Activated T-helper 1 cell treated with anti-CD3 and anti-CD28 coated beads, Interleukin-2, amount 50 U/mL, for 16 hours (primary cell): ENCODE measurements at regions not wholly inside any gene's neighbourhood (a gene's known extent, or its start where the extent isn't known, plus 50 kb on each side); places are given as distances from the start of the nearest gene placed in this dataset.
"Not testable (repeated sequence)": the region's sequence is repeated elsewhere in the genome, so short reads cannot be mapped to it uniquely, and the experiment has no call there.

Source experiments
- DNase-seq, 2 donors: peaks; one replicate each; pipeline ENCODE4 v3.0.0-alpha.2; 2020; ENCODE audit warnings: low read depth in 1 of 2, low spot score in 1 of 2

DNA sequence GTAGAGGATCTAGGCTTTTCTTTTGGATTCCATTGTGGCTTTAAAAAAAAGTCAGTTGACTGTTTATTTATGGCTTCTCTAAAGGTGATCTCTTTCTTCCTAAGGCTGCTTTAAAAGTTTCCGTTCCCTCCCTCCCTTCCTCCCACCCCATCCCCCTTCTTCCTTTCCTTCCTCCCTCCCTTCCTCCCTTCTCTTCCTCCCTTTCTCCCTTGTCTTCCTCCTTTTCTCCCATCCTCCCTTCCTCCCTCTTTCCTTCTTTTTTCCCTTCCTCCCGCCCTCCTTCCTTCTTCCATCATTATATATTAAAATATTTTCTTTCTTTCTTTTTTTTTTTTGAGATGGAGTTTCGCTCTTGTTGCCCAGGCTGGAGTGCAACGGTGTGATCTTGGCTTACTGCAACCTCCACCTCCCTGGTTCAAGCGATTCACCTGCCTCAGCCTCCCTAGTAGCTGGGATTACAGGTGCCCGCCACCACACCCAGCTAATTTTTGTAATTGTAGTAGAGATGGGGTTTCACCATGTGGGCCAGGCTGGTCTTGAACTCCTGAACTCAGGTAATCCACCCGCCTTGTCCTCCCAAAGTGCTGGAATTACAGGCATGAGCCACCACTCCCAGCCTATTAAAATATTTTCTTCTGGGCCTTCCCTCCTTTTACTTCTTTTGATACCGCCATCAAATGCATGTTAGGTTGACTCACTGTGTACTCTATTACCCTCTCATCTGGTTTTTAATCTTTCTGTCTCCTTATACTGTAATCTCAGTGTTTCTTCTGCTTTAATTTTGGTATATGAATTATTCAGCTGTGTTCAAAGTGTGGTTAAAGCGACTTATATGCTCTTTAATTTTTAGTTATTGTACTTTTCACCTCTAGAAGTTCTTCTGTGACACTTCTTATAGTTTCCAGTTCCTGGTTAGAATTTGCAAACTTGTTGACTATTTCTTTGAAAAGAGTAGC lies 59.2 kb upstream of the ATP5PO start:
- DNase-seq = no peak

DNA sequence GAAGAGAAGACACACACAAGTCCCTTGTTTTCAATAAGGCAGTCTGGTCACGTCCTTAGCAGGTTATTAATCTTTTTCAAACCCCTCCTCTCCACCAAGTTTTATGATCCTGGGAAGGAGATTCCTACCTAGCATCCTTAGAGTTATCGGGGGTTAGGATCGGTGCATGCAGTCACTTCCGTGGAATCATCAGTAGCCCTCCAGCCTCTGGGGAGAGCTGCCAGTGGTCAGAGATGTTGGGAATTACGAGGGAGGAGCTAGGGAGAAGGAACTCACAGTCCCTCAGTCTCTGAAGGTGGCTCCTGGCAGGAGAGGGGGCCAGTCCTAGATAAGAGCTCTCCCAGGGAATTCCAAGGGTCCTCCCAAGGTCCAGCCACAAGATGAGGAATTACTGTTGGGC lies 57.7 kb upstream of the ATP5PO start:
- no peak for DNase-seq

DNA sequence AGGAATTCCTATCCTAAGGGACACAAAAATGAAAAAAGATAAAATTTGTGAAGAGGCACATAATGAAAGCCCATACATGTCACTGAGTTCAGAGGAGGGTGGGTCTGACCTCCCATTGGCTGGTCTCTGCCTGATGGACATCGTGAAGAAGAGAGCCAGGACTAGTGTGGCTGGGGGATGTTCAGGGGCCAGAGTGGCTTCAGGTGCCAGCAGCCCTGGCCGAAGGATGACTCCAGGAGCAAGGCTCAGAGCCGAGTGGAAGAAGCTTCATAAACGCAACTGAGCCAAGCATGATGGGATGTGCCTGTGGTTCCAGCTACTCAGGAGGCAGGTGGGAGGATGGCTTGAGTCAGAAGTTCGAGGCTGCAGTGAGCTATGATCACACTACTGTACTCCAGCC lies 56.9 kb upstream of the ATP5PO start:
- DNase-seq = no peak

DNA sequence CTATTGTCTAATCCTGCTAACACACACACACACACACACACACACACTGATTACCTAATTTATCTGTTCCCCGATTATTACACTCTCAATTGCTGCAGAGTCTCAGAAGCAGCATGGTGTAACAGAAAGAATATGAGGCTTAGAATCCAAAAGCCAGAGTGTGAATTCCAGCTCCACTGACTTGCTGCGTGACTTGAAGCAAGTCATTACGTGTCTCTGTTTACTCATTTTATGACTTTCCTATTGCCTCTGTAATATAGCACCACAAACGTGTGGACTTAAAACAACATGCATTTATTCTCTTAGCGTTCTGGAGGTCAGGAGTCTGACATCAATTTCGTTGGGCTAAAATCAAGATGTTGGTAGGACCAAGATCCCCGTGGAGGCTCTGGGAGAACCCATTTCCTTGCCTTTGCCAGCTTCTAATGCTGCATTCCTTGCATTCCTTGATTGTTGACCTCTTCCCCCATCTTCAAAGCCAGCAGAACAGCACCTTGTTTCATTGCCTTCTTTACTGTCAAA lies 55.9 kb upstream of the ATP5PO start:
- no peak for DNase-seq

DNA sequence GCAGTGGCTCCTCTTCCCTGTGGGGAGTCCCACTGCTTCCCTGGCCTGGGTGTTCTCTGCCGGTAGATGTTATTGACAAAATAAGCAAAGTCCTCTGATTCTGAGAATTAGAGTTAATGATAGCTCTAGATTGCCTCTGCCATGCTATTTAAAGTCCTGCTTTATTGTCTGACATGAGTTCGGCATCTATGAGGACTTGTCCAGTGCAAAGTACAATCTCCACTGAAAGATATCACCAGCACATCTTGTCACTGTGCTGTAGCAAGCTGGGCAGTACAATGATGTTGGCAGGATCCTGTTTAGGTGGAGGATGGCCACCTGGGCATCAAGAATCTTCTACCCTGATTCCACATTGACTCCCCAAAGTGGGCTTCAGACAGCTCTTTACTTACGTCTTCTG lies 54.0 kb upstream of the ATP5PO start:
- no peak for DNase-seq

DNA sequence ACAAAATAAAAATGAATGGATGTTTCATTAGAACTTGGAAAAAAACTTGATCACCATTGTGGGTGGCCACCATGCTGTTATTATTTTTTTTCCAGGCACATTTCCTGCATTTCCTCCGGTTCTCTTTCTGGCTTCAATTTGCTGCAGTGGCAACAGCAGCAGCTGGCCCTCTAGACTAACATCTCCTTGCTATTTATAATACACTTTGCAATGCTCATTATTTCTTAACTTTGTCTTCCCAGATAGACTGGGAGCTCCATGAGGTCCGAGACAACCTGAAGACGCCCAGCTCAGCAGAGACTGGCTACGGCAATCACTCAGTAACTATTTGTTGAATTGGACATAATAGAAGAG lies 53.4 kb upstream of the ATP5PO start:
- DNase-seq = no peak

DNA sequence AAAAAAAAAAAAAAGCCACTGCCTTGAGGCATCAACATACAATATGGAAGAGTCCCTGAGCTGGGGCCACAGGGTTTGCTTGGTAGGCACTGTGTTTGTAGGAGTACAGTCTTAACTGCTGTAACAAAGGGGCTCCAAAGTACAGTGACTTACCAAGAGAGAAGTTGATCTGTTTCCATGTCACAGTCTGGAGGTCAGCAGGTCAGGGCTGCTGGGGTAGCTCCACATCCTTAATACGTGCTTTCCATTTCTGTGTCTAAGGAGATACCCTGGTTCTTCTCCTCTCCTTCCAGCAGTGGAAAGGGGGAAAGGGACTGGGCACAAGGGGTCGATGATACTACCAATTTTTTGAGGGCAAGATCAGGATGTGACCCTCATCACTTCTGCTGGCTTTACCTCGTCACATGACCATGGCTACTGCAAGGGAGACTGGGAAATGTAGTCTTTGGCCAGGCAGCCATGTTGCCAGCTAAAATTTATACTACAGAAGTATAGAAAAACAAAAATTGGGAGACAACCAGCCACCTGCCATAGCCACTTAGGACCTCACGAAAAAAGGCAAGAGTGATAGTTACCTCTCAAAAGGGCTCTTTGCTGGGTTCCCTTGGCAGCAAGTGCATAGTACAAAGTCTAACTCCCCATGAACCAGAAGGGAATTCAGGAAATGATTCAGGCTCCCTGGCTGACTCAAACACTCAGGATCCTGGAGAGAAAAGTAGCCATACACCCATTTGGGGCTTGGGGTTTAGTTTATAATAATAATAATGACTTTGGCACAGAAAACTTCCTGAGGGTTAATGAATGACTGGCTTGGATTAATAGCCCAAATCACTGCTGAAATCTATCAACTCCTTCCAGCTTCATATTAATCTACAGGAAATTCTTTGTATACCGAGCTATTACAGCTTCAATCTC lies 52.7 kb upstream of the ATP5PO start:
- no peak for DNase-seq

DNA sequence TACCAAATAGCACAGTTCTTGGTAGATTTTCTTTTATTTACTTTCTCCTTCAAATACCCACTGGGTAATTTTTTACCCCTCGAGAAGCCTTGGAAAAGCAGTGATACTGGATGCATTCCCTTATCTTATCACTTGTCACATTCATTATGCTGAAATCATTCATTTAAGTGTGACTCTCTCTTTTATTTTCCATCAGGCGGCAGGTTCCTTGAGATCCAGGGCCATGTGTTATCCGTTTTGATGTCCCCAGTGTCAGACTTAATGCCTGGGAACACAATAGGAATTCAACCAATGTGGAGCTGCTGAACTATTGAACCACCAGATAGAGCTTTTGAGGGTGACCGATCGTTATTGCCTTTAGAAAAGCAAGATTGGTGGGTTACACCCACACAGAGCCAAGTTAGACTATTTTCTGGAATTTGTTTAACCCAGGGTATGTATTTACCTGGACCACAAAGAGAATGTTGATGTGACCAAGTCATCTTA lies 51.5 kb upstream of the ATP5PO start:
- DNase-seq = no peak

DNA sequence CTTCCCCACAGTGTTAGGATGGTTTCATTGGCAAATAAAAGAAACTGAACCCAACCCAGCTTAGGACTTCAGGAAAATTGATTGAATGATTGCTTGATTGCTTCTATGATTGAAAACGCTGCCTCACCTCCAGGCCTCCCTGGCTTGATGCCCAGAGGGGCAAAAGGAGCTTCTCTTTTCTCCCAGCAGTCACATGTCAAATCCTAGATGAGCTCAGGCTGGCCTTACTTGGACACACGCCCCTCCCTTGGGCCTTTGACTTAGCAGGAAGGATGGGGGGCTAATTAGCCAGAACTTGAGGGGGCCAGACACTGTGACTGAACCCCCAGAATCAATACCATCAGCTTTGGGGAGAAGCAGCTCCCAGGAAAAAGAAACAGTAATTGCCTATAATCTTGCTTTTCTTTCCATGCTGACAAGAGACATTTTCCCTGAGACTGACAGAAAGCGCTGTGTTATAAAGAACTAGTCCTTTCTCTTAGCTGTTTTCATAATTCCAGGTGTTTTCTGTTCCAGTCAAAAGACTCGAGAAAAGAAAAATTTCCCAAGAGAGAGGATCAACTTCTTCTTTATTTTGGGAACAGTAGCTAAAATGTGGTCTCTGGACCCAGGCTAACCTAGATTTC lies 50.8 kb upstream of the ATP5PO start:
- DNase-seq = no peak

DNA sequence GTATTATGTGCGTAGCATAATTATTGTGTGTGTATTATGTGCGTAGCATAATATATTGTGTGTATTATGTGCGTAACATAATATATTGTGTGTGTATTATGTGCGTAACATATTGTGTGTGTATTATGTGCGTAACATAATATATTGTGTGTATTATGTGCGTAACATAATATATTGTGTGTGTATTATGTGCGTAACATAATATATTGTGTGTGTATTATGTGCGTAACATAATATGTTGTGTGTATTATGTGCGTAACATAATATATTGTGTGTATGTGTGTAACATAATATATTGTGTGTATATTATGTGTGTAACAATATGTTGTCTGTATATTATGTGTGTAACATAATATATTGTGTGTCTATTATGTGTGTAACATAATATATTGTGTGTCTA lies 50.1 kb upstream of the ATP5PO start:
- DNase-seq = not testable (repeated sequence)
